ENCODE measurements at regions not wholly inside any gene's neighbourhood (a gene's known extent, or its start where the extent isn't known, plus 50 kb on each side); places are given as distances from the start of the nearest gene placed in this dataset.

DNA sequence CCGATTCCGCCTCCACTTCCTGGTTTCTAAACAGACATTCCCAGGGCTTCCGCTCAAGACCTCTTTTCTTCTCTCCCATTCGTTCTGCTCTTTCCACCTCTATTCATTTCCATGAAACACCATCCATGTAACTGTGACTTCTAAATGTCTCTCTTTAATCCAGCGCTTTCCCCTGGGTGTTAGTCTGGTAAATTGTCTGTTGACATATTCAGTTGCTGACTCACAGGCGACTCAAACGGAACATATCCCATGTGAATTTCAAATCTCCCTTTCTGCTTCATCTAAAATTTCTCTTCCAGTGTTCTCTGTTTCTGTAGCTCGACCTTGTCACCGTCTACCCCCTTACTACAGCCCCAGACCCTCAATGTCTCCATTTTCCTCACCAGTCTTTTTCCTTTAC lies 119.1 kb downstream of the PFKFB3 start:
- Histone ChIP-seq H3K4me1 (no peaks in the 10 kb centered on the region), H3K36me3 (no peaks in the 10 kb centered on the region), H3K9me3 (no peaks in the 10 kb centered on the region), H3K27ac (no peak overlapping the region), H3K9ac (ENCODE audit: low read depth in 2 of 2, low read length in 2 of 2) (no peak overlapping the region), H3K27me3 (no peaks in the 10 kb centered on the region), H3K4me3 (no peak overlapping the region)
- intact Hi-C loops (cut with DNase I) = no loop called here
- TF ChIP-seq CTCF (IDR thresholded peaks at IDR 0.05) = no peak
- no peak for DNase-seq

DNA sequence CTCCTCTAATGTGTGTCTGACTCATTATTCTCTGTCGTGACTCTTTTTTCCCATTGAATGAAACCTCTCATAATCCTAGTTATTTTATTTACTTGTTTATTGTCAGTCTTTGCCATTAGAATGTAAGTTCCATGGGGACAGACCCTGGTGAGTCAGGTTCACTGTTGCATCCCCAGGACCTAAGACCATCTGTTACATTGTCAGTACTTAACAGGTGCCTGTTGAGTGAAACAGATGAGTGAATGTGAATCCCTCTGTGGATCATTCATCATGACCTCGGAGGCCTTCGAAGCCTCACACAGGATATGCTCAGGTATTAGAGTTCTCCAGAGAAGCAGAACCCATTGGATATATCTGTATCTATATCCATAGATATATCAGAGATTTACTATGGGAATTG lies 120.1 kb downstream of the PFKFB3 start:
- no peak for DNase-seq
- no peaks in the 10 kb centered on the region for H3K36me3 ChIP-seq
- H3K9ac ChIP-seq (ENCODE audit: low read depth in 2 of 2, low read length in 2 of 2) = no peak overlapping the region
- H3K27me3 ChIP-seq = no peaks in the 10 kb centered on the region
- H3K27ac ChIP-seq = no peak overlapping the region
- TF ChIP-seq CTCF (IDR thresholded peaks at IDR 0.05) = no peak
- no peaks in the 10 kb centered on the region for H3K4me1 ChIP-seq
- no peaks in the 10 kb centered on the region for H3K9me3 ChIP-seq
- intact Hi-C loops (cut with DNase I) = no loop called here
- no peak overlapping the region for H3K4me3 ChIP-seq

GRCh38 chr10:6327961-6328698 lies 125.4 kb downstream of the PFKFB3 start:
- H3K36me3 ChIP-seq = no peaks in the 10 kb centered on the region
- intact Hi-C loops (cut with DNase I) = no loop called here
- no peaks in the 10 kb centered on the region for H3K9me3 ChIP-seq
- no peak overlapping the region for H3K4me3 ChIP-seq
- DNase-seq = no peak
- no peak overlapping the region for H3K9ac ChIP-seq (ENCODE audit: low read depth in 2 of 2, low read length in 2 of 2)
- no peaks in the 10 kb centered on the region for H3K27me3 ChIP-seq
- H3K4me1 ChIP-seq = no peaks in the 10 kb centered on the region
- no peak for TF ChIP-seq CTCF (IDR thresholded peaks at IDR 0.05)
- H3K27ac ChIP-seq = no peak overlapping the region

DNA sequence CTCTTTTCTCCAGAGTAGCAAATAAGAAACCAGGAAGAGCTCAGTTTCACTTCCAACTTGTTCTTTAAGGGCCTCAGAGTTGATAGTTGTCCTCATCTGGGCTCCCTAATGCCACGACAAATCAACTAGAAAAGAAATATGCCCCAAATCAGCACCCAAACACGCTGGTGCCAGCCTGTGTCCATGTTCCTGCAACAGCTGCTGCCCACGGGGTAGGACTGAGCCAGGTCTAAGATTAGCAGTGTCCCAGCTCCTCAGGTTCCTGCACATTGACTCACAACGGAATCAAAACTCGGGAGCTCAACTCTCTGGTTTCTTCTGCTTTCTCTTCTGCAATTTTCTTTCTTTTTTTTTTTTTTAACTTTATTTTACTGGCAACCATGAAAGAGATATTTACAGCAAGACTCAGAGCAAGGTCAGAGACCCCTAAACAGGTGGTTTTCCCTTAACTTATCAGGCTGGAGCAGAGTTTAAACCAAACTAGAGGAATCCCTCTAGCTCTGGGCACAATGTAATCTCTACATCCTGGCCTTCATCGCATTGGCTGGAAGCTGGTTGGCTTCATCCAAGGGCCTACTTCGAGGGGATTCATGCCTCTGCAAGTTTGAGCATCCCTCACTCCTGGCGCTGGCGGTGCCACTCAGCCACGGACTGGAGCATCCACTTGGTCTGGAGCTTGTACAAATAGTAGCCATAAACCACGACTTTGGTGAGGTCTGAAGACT lies 126.1 kb downstream of the PFKFB3 start:
- Histone ChIP-seq H3K36me3 (no peaks in the 10 kb centered on the region), H3K4me1 (no peaks in the 10 kb centered on the region), H3K27ac (no peak overlapping the region), H3K4me3 (no peak overlapping the region), H3K27me3 (no peaks in the 10 kb centered on the region), H3K9ac (ENCODE audit: low read depth in 2 of 2, low read length in 2 of 2) (no peak overlapping the region), H3K9me3 (no peaks in the 10 kb centered on the region)
- no peak for TF ChIP-seq CTCF (IDR thresholded peaks at IDR 0.05)
- DNase-seq = no peak
- intact Hi-C loops (cut with DNase I) = no loop called here

GRCh38 chr10:6333086-6333485 lies 130.4 kb downstream of the PFKFB3 start:
- Histone ChIP-seq H3K4me3 (no peak overlapping the region), H3K27me3 (no peaks in the 10 kb centered on the region), H3K4me1 (no peaks in the 10 kb centered on the region), H3K9me3 (no peaks in the 10 kb centered on the region), H3K27ac (no peak overlapping the region), H3K9ac (ENCODE audit: low read depth in 2 of 2, low read length in 2 of 2) (no peak overlapping the region), H3K36me3 (no peaks in the 10 kb centered on the region)
- no peak for TF ChIP-seq CTCF (IDR thresholded peaks at IDR 0.05)
- intact Hi-C loops (cut with DNase I) = no loop called here
- DNase-seq = no peak
